Activated CD4-positive, alpha-beta memory T cell treated with anti-CD3 and anti-CD28 coated beads for 36 hours (primary cell): ENCODE measurements at regions not wholly inside any gene's neighbourhood (a gene's known extent, or its start where the extent isn't known, plus 50 kb on each side); places are given as distances from the start of the nearest gene placed in this dataset.

Experiments used
- CTCF ChIA-PET: fragments of 350-600 bp; sonication (Branson Sonifier 250); formaldehyde crosslinking; loops from one replicate; lab custom pipeline; 2021; ENCODE audit warnings: antibody characterized with exemption, inconsistent platforms; lab: Charles Lee
- POLR2A ChIA-PET: fragments of 350-600 bp; sonication (Branson Sonifier 250); formaldehyde crosslinking; loops from one replicate; lab custom pipeline; 2021; ENCODE audit warnings: antibody characterized with exemption; lab: Charles Lee
- DNase-seq: peaks from one replicate; pipeline ENCODE4 v3.0.0-alpha.2; 2020
- H3K27ac Mint-ChIP-seq: one replicate; pipeline ENCODE4 v1.8.0; 2021; ENCODE audit warnings: mixed read lengths
- H3K27me3 Mint-ChIP-seq: one replicate; pipeline ENCODE4 v1.8.0; 2021; ENCODE audit warnings: mixed read lengths
- H3K36me3 Mint-ChIP-seq: one replicate; pipeline ENCODE4 v1.8.0; 2021; ENCODE audit warnings: mixed read lengths
- H3K4me1 Mint-ChIP-seq: one replicate; pipeline ENCODE4 v1.8.0; 2021; ENCODE audit warnings: low read depth, mixed read lengths
- H3K4me3 Mint-ChIP-seq: one replicate; pipeline ENCODE4 v1.8.0; 2021; ENCODE audit warnings: mild to moderate bottlenecking, mixed read lengths
- H3K9me3 Mint-ChIP-seq: one replicate; pipeline ENCODE4 v1.8.0; 2021; ENCODE audit warnings: mixed read lengths
- intact Hi-C: fragments of 100-400 bp; cut with micrococcal nuclease; formaldehyde crosslinking; loops from one replicate; pipeline ENCODE4 v1.15.1; 2023

DNA sequence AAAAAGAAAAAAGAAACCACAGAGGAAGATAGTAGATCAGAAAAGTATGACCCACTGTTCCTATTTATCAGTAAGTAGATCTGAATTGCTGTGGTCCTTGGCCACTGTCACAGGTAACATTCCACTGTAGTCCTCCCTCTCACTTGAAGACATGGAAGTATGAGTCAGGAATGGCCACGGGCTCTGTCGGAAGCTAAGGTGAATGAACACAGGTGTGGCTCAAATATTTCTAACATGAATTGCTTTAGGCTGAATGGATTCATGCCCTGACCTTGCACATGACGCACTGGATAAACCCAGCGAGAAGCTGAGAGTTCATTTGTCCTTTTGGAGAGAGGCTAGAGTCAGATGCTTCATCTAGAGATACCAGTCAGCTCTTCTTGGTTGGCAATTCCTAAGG, 224.5 kb upstream of the SP8 start:
- Mint-ChIP-seq H3K9me3 (peaks cover 8% of the 10 kb centered on the region), H3K36me3 (no peaks in the 10 kb centered on the region), H3K27me3 (no peaks in the 10 kb centered on the region), H3K4me3 (no peak overlapping the region), H3K27ac (no peak overlapping the region), H3K4me1 (no peaks in the 10 kb centered on the region)
- intact Hi-C loops = no loop called here
- DNase-seq = no peak
- ChIA-PET POLR2A (no interaction called here), CTCF (no interaction called here)

DNA sequence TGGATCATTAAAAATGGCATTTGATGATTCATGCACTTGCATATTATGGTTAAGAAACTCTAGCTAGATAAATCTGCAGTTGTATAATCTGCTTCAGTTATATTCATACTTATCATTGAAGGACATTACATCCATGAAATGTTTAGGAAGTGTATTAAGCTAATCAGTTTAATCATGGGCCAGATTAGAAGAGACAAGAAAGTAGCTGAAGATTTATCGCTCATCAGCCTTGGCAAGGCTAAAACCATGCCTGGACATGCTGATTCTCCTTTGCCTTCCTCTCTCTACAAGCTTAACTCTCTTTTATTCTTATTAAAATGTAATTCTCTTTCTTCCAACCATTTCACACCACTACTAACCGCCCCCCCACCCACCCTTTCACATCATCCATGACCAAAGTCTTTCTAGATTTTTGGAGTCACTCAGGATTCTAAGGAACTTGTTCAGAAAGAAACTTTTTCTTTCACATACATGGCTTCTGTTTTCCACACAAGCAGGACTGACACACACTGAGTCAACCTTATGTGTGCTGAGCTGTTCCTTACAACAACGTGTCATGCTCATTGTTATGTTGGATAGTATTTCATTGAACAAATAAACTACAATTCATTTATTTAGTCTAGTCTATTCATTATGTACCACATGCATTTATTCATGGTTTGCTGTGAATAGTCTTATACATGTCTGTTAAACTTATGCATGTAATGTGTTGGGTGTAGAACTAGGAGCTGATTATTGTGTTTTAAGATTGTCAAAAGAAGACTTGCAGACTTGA, 227.3 kb upstream of the SP8 start:
- no peaks in the 10 kb centered on the region for H3K36me3 Mint-ChIP-seq
- H3K4me3 Mint-ChIP-seq = no peak overlapping the region
- no peaks in the 10 kb centered on the region for H3K4me1 Mint-ChIP-seq
- POLR2A ChIA-PET = no interaction called here
- no peaks in the 10 kb centered on the region for H3K27me3 Mint-ChIP-seq
- CTCF ChIA-PET = no interaction called here
- no peak for DNase-seq
- H3K9me3 Mint-ChIP-seq = no peaks in the 10 kb centered on the region
- intact Hi-C loops = no loop called here
- no peak overlapping the region for H3K27ac Mint-ChIP-seq

DNA sequence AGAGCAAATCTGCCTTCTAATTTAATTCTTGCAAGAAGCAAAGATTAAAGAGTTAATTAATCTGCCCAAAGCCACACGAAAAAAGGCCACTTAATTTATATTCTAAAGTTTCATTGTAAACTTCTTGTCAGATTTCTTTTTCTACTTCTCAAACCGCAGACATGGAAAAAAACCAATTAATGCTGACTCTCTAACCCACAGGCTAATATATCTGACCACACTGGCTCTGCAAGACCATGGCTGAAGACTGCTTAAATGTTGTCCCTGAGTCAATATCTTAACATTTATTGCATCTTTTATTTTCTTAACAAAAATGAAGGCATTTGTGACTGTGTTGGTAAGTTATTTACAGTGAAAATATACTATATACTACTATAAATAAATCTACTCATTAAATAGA, 234.0 kb upstream of the SP8 start:
- CTCF ChIA-PET = no interaction called here
- no peaks in the 10 kb centered on the region for H3K4me1 Mint-ChIP-seq
- intact Hi-C loops = no loop called here

DNA sequence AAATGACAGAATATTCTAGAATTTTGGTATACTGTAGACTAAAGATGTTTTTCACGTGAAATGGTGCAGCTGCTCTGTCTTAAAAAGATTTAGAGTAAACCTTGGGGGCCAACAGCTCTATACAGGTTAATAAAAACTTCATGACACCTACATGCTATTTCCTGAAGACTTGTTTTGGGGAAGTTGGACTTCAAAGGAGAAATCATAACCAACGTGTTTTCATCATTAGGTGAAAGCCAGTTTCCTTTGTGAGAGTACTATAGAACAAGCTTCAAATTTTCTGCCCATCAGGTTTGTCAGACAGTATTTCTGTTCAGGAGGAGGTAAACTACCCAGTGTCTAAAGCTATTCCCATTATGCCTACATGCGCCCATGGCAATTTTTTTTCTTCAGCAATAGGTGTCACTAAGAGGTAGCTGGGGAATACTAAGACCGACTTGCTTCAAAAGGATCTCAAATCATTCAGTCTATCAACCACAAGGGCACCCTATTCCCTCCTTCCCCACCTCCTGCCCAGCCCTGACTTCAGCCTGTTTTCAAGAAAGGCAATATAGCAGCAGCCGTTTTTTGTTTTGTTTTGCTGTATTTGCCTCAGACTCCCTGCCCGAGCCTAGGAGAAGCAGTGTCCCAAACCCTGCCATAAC, 237.3 kb upstream of the SP8 start:
- Mint-ChIP-seq H3K36me3 (no peaks in the 10 kb centered on the region), H3K4me1 (no peaks in the 10 kb centered on the region), H3K4me3 (no peak overlapping the region), H3K27me3 (no peaks in the 10 kb centered on the region), H3K9me3 (no peaks in the 10 kb centered on the region), H3K27ac (no peak overlapping the region)
- DNase-seq = no peak
- ChIA-PET CTCF (no interaction called here), POLR2A (no interaction called here)
- intact Hi-C loops = no loop called here

More for the DNA sequence above, 234.0 kb upstream of the SP8 start:
- H3K36me3 Mint-ChIP-seq = no peaks in the 10 kb centered on the region
- no peak overlapping the region for H3K4me3 Mint-ChIP-seq
- H3K27me3 Mint-ChIP-seq = no peaks in the 10 kb centered on the region
- no peak for DNase-seq
- no peak overlapping the region for H3K27ac Mint-ChIP-seq
- POLR2A ChIA-PET = no interaction called here
- H3K9me3 Mint-ChIP-seq = no peaks in the 10 kb centered on the region

DNA sequence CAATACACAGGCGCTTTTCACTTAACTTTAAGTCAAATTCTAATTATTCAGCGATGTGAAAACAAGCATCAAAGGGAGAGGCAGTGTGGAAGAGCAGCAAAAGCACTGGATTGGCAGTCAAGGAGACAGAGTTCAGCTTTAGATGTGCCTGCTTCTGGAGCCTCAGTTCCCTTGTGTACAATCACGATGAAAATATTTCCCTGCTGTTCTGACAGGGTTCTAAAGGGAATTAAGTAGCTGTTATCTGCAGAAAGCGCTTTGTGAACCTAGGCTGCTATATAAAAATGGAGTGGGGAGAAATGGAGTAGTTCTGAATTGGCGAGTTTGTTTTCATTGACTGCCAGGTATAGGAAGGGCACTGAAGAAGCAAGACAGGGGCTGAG, 237.8 kb upstream of the SP8 start:
- POLR2A ChIA-PET = no interaction called here
- Mint-ChIP-seq H3K4me3 (no peak overlapping the region), H3K27ac (no peak overlapping the region), H3K36me3 (no peaks in the 10 kb centered on the region), H3K27me3 (no peaks in the 10 kb centered on the region), H3K9me3 (no peaks in the 10 kb centered on the region), H3K4me1 (no peaks in the 10 kb centered on the region)
- CTCF ChIA-PET = no interaction called here
- intact Hi-C loops = no loop called here
- no peak for DNase-seq

GRCh38 chr7:21028186-21028585, 241.5 kb upstream of the SP8 start:
- Mint-ChIP-seq H3K4me3 (no peak overlapping the region), H3K9me3 (no peaks in the 10 kb centered on the region), H3K27ac (no peak overlapping the region), H3K36me3 (no peaks in the 10 kb centered on the region), H3K27me3 (no peaks in the 10 kb centered on the region), H3K4me1 (no peaks in the 10 kb centered on the region)
- intact Hi-C loops = no loop called here
- ChIA-PET POLR2A (no interaction called here), CTCF (no interaction called here)
- no peak for DNase-seq

GRCh38 chr7:21028599-21028998, 241.9 kb upstream of the SP8 start:
- CTCF ChIA-PET = no interaction called here
- Mint-ChIP-seq H3K9me3 (no peaks in the 10 kb centered on the region), H3K4me1 (no peaks in the 10 kb centered on the region), H3K27ac (no peak overlapping the region), H3K36me3 (no peaks in the 10 kb centered on the region), H3K4me3 (no peak overlapping the region), H3K27me3 (no peaks in the 10 kb centered on the region)
- POLR2A ChIA-PET = no interaction called here
- DNase-seq = no peak
- intact Hi-C loops = no loop called here

GRCh38 chr7:21029006-21029405, 242.3 kb upstream of the SP8 start:
- Mint-ChIP-seq H3K36me3 (no peaks in the 10 kb centered on the region), H3K4me1 (no peaks in the 10 kb centered on the region), H3K27me3 (no peaks in the 10 kb centered on the region), H3K9me3 (no peaks in the 10 kb centered on the region), H3K27ac (no peak overlapping the region), H3K4me3 (no peak overlapping the region)
- intact Hi-C loops = no loop called here
- CTCF ChIA-PET = no interaction called here
- POLR2A ChIA-PET = no interaction called here
- no peak for DNase-seq

DNA sequence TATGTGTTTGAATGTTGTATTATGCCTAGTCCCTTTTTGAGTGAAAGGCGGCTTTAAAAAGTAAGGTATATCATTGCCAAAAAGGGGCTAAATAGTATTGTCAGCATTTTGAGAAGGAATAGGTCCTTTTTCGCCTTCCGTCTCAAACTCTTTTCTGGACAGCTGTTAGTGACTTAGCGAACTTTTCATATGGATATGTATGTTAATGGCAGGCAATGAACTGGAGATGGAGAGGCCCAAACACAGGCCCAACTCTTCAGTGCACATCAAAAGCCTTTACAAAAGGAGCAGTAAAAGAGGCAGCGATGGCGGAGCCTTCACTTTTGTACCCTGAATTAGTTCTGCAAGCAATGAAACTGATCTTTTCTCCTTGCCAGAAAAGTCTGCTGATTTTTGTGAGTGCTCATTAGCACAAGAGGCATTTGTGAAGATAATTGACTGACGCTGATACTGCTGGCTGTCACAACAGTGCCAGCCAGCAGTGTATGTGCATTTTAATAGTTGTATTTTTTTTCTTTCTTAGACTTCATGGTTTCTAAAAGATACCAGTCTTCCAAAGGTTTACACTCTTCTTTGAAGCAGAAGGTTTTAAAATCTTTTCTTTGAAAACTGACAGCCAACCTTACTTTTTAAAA, 243.7 kb upstream of the SP8 start:
- CTCF ChIA-PET = no interaction called here
- POLR2A ChIA-PET = no interaction called here
- H3K4me3 Mint-ChIP-seq = no peak overlapping the region
- no peak for DNase-seq
- no peaks in the 10 kb centered on the region for H3K27me3 Mint-ChIP-seq
- no peak overlapping the region for H3K27ac Mint-ChIP-seq
- no peaks in the 10 kb centered on the region for H3K4me1 Mint-ChIP-seq
- H3K9me3 Mint-ChIP-seq = no peaks in the 10 kb centered on the region
- intact Hi-C loops = no loop called here
- H3K36me3 Mint-ChIP-seq = no peaks in the 10 kb centered on the region

DNA sequence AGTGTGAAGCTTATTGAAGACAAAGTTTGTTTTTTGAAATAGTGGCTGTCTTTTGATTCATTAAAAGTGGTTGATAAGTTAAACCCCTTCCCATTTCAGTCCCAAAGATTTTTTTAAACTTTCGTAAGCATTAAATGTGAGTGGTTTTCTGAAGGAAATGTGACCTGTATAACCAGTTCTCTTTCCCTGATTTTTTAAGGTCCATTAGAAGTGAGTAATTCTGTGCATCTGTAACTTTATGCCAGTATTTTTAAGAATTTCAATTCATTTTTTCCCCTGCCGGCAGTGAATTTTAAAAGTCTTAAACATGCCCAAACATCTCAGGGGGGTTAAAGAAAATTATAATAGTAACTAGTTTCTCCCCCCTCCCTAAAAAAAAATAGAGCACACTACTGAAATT, 254.6 kb upstream of the SP8 start:
- no peak overlapping the region for H3K27ac Mint-ChIP-seq
- no peak for DNase-seq
- H3K9me3 Mint-ChIP-seq = no peaks in the 10 kb centered on the region
- CTCF ChIA-PET = no interaction called here
- H3K4me3 Mint-ChIP-seq = no peak overlapping the region
- H3K4me1 Mint-ChIP-seq = no peaks in the 10 kb centered on the region
- peaks cover 1% of the 10 kb centered on the region for H3K27me3 Mint-ChIP-seq
- POLR2A ChIA-PET = no interaction called here
- intact Hi-C loops = no loop called here
- no peaks in the 10 kb centered on the region for H3K36me3 Mint-ChIP-seq

DNA sequence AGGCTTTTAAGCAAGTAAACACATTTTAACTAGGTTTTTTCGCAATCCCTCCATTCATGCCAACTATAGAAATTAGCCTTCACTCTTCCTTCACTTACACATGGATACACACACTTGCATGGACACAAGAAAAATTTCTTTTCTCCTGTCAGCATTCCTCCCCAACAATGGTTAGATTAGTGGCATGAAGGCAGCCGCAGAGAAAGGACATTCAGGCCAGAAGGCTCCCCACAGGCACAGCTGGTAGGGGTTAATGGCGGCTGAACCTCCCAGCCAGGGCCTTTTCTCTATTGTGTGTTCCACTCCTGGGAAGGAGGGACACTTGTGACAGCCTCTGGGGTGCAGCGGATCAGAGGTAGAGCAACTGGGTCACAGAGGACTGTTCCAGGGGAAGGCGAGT, 255.0 kb upstream of the SP8 start:
- ChIA-PET POLR2A (no interaction called here), CTCF (no interaction called here)

GRCh38 chr7:21044384-21044783, 257.7 kb upstream of the SP8 start:
- intact Hi-C loops = no loop called here
- H3K36me3 Mint-ChIP-seq = no peaks in the 10 kb centered on the region
- ChIA-PET CTCF (no interaction called here), POLR2A (no interaction called here)
- peaks cover 1% of the 10 kb centered on the region for H3K27me3 Mint-ChIP-seq
- H3K4me3 Mint-ChIP-seq = no peak overlapping the region
- no peak for DNase-seq
- no peak overlapping the region for H3K27ac Mint-ChIP-seq
- no peaks in the 10 kb centered on the region for H3K4me1 Mint-ChIP-seq
- no peaks in the 10 kb centered on the region for H3K9me3 Mint-ChIP-seq

More for the DNA sequence above, 255.0 kb upstream of the SP8 start:
- intact Hi-C loops = no loop called here
- Mint-ChIP-seq H3K36me3 (no peaks in the 10 kb centered on the region), H3K4me1 (no peaks in the 10 kb centered on the region), H3K27me3 (peaks cover 1% of the 10 kb centered on the region), H3K27ac (no peak overlapping the region), H3K9me3 (no peaks in the 10 kb centered on the region), H3K4me3 (no peak overlapping the region)
- DNase-seq = no peak
